ENCODE measurements at regions not wholly inside any gene's neighbourhood (a gene's known extent, or its start where the extent isn't known, plus 50 kb on each side); places are given as distances from the start of the nearest gene placed in this dataset.

DNA sequence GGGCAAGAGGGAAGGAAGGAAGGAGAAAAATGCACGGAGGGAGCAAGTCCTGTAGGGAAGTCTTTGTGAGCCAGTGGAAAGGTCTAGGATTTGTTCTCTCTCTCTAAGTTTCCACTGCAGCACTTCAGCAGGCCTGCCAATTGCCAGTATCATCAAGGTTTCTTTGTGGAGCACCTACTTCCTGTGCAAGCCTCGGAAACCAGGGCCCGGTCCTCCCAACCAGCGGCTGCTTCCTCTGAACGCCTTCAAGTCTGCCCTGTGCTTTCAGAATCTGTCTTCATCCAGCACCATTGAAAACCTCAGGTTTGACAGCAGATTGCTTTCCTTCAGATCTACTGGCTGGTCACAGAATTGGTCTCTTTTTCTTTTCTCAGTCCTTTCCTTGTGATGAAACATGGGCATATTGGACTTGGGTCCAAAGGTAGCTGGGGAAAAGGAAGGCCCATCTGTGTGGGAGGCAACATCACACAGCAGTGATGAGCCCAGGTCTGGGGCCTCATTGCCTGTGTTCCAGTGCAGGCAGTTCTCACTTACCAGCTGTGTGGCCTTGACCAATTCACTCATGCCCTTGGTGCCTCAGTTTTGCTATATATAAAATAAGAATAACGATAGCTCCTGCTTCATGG, 144.5 kb downstream of the SEC16B start:
- Histone ChIP-seq H3K79me2 (ENCODE audit: insufficient read depth, low read depth, low read length) (no peaks in the 10 kb centered on the region), H3K4me2 (ENCODE audit: low read length) (no peak overlapping the region), H3K27ac (ENCODE audit: low read depth, low read length, poor library complexity, severe bottlenecking) (no peak overlapping the region), H3K9me2 (ENCODE audit: insufficient read depth, low read length) (no peaks in the 10 kb centered on the region), H3K36me3 (ENCODE audit: insufficient read depth, low read length) (no peaks in the 10 kb centered on the region), H3K4me3 (ENCODE audit: low read depth, low read length, poor library complexity, severe bottlenecking) (no peak overlapping the region), H3K9me3 (ENCODE audit: low read length) (no peaks in the 10 kb centered on the region), H4K20me1 (ENCODE audit: insufficient read depth, low read length) (no peaks in the 10 kb centered on the region), H2AFZ (ENCODE audit: low read length) (no peak overlapping the region), H3K4me1 (ENCODE audit: insufficient read depth, low read length, poor library complexity, severe bottlenecking) (no peaks in the 10 kb centered on the region)
- POLR2A ChIA-PET = no interaction called here
- no TSS peak for BruUV-seq (replicated peaks)
- no peak for DNase-seq (ENCODE audit: low spot score)
- CTCF ChIA-PET (ENCODE audit: unreplicated experiment) = no interaction called here
- TF ChIP-seq CTCF (conservative IDR thresholded peaks at IDR 0.05; ENCODE audit: low read length) (no peak), EZH2phosphoT487 (IDR thresholded peaks at IDR 0.05; ENCODE audit: borderline replicate concordance, low read depth, low read length) (no peak)
- intact Hi-C loops (cut with micrococcal nuclease; ENCODE audit: unreplicated experiment) = no loop called here

GRCh38 chr1:177824508-177824982, 145.3 kb downstream of the SEC16B start:
- TF ChIP-seq CTCF (conservative IDR thresholded peaks at IDR 0.05; ENCODE audit: low read length) = no peak
- TF ChIP-seq EZH2phosphoT487 (IDR thresholded peaks at IDR 0.05; ENCODE audit: borderline replicate concordance, low read depth, low read length) = no peak
- Histone ChIP-seq H3K4me3 (ENCODE audit: low read depth, low read length, poor library complexity, severe bottlenecking) (no peak overlapping the region), H3K4me1 (ENCODE audit: insufficient read depth, low read length, poor library complexity, severe bottlenecking) (no peaks in the 10 kb centered on the region), H4K20me1 (ENCODE audit: insufficient read depth, low read length) (no peaks in the 10 kb centered on the region), H3K27ac (ENCODE audit: low read depth, low read length, poor library complexity, severe bottlenecking) (no peak overlapping the region), H3K79me2 (ENCODE audit: insufficient read depth, low read depth, low read length) (no peaks in the 10 kb centered on the region), H3K9me3 (ENCODE audit: low read length) (no peaks in the 10 kb centered on the region), H3K4me2 (ENCODE audit: low read length) (no peak overlapping the region), H3K36me3 (ENCODE audit: insufficient read depth, low read length) (no peaks in the 10 kb centered on the region), H3K9me2 (ENCODE audit: insufficient read depth, low read length) (no peaks in the 10 kb centered on the region), H2AFZ (ENCODE audit: low read length) (no peak overlapping the region)
- intact Hi-C loops (cut with micrococcal nuclease; ENCODE audit: unreplicated experiment) = no loop called here
- POLR2A ChIA-PET = no interaction called here
- BruUV-seq (replicated peaks) = no TSS peak
- CTCF ChIA-PET (ENCODE audit: unreplicated experiment) = no interaction called here
- no peak for DNase-seq (ENCODE audit: low spot score)

DNA sequence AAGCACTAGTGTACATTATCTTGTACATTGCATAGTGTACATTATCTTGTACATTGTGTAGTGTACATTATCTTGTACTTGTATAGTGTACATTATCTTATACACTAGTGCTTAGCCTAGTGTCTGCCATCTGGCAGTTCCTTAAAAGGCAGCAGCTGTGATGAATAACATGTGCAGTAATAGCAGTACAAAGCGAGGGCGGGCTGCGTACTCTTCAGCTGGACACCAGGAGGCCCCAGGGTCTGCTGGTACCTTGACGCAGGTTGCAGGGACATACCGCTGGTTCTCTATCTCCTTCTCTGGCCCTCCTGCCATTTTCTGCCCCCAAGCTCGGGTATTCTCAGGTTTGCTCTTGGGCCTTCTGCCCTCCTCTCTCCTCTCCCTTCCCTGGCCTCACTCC, 149.6 kb downstream of the SEC16B start:
- no peaks in the 10 kb centered on the region for H3K9me2 ChIP-seq (ENCODE audit: insufficient read depth, low read length)
- no peaks in the 10 kb centered on the region for H3K79me2 ChIP-seq (ENCODE audit: insufficient read depth, low read depth, low read length)
- no peak overlapping the region for H3K27ac ChIP-seq (ENCODE audit: low read depth, low read length, poor library complexity, severe bottlenecking)
- no TSS peak for BruUV-seq (replicated peaks)
- H4K20me1 ChIP-seq (ENCODE audit: insufficient read depth, low read length) = no peaks in the 10 kb centered on the region
- H3K4me2 ChIP-seq (ENCODE audit: low read length) = no peak overlapping the region
- peaks cover 6% of the 10 kb centered on the region for H3K4me1 ChIP-seq (ENCODE audit: insufficient read depth, low read length, poor library complexity, severe bottlenecking)
- POLR2A ChIA-PET = no interaction called here
- no peak for TF ChIP-seq CTCF (conservative IDR thresholded peaks at IDR 0.05; ENCODE audit: low read length)
- TF ChIP-seq EZH2phosphoT487 (IDR thresholded peaks at IDR 0.05; ENCODE audit: borderline replicate concordance, low read depth, low read length) = no peak
- H2AFZ ChIP-seq (ENCODE audit: low read length) = no peak overlapping the region
- H3K36me3 ChIP-seq (ENCODE audit: insufficient read depth, low read length) = no peaks in the 10 kb centered on the region
- intact Hi-C loops (cut with micrococcal nuclease; ENCODE audit: unreplicated experiment) = no loop called here
- DNase-seq (ENCODE audit: low spot score) = no peak
- H3K9me3 ChIP-seq (ENCODE audit: low read length) = no peaks in the 10 kb centered on the region
- no peak overlapping the region for H3K4me3 ChIP-seq (ENCODE audit: low read depth, low read length, poor library complexity, severe bottlenecking)
- CTCF ChIA-PET (ENCODE audit: unreplicated experiment) = no interaction called here

Data from OCI-LY7 (cell line).